LNCaP clone FGC (cell line): ENCODE measurements at regions not wholly inside any gene's neighbourhood (a gene's known extent, or its start where the extent isn't known, plus 50 kb on each side); places are given as distances from the start of the nearest gene placed in this dataset.

Experiments
- DNase-seq: peaks from one replicate; pipeline ENCODE4 v3.0.0-alpha.2; 2011; ENCODE audit warnings: low read depth
- H3K4me3 ChIP-seq: 2 replicates; pipeline ENCODE4 v1.5.1; 2011; ENCODE audit warnings: mild to moderate bottlenecking, low read depth, low read length, control low read depth
- CTCF ChIP-seq: IDR thresholded peaks from 2 replicates; pipeline ENCODE4 v1.5.1; 2012; ENCODE audit warnings: mild to moderate bottlenecking; ENCODE audit not compliant: control insufficient read depth, insufficient read depth; ENCODE audit errors: extremely low read depth

- H3K4me3 ChIP-seq, result no peak overlapping the region
- TF ChIP-seq CTCF, result no peak
- DNase-seq, result no peak
These were observed 144.4 kb upstream of the GATB start for GRCh38 chr4:151905197-151905596.

- no peak for TF ChIP-seq CTCF
- no peak overlapping the region for H3K4me3 ChIP-seq
- DNase-seq, result no peak
These were observed 140.8 kb upstream of the GATB start for GRCh38 chr4:151901631-151902030.

GRCh38 chr4:151896880-151897279, 136.1 kb upstream of the GATB start:
- no peak overlapping the region for H3K4me3 ChIP-seq
- no peak for TF ChIP-seq CTCF
- DNase-seq, result no peak

- H3K4me3 ChIP-seq, result no peak overlapping the region
- DNase-seq, result no peak
- TF ChIP-seq CTCF, result no peak
These were observed 134.9 kb upstream of the GATB start for GRCh38 chr4:151895671-151896070.

- H3K4me3 ChIP-seq, result no peak overlapping the region
- DNase-seq, result no peak
- no peak for TF ChIP-seq CTCF
These were observed 133.4 kb upstream of the GATB start for GRCh38 chr4:151894246-151894645.

- TF ChIP-seq CTCF, result no peak
- H3K4me3 ChIP-seq, result no peak overlapping the region
- DNase-seq, result no peak
These were observed 127.6 kb upstream of the GATB start for GRCh38 chr4:151888367-151888866.

GRCh38 chr4:151887816-151888180, 127.0 kb upstream of the GATB start:
- no peak for DNase-seq
- no peak overlapping the region for H3K4me3 ChIP-seq
- TF ChIP-seq CTCF, result no peak
